NCI-H2196 (cell line): ENCODE measurements at regions not wholly inside any gene's neighbourhood (a gene's known extent, or its start where the extent isn't known, plus 50 kb on each side); places are given as distances from the start of the nearest gene placed in this dataset.

Experiments used
- DNase-seq: peaks from one replicate; lab custom pipeline; 2025; ENCODE audit not compliant: unreplicated experiment; lab: John Stamatoyannopoulos, UW

- no peak for DNase-seq
Observed at GRCh38 chr18:61062258-61062657, 271.0 kb upstream of the CDH20 start.

DNA sequence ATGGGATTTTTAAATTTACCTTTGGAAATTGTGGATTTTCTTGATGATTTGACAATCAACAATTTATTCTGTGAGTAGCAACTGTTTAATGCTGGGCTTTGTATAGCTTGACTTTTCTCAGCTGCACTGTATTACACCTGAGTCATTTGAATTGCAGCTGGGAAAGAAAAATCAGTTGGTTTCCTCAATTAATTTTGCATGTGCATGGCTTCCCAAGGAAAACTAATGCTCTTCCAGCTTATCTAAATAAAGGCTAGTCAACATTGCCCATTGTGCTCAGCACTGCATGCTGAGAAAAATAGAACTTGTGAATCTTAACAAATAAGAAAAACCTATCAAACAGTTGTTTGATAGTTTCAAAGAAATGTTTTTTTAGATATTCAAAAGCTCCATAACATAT, 268.3 kb upstream of the CDH20 start:
- DNase-seq, result no peak

- no peak for DNase-seq
Observed at GRCh38 chr18:61076986-61077385, 256.2 kb upstream of the CDH20 start.

DNA sequence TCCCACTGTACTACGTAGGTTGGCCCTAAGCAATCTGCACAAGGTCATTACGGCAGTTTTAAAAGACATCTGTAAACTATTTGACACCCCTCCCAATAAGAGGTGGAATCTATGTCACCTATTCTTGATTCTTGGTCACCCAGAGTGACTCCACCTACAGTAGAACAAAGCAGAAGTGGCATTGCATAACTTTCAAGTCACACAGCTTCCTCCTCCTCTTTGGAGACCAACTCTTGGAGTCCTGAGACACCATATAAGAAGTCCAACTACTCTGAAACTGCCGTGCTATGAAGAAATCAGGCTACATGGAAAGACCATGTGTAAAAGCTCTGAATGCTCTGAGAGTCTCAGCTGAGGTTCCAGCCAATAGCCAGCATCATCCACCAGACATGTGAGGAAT, 253.5 kb upstream of the CDH20 start:
- no peak for DNase-seq

DNA sequence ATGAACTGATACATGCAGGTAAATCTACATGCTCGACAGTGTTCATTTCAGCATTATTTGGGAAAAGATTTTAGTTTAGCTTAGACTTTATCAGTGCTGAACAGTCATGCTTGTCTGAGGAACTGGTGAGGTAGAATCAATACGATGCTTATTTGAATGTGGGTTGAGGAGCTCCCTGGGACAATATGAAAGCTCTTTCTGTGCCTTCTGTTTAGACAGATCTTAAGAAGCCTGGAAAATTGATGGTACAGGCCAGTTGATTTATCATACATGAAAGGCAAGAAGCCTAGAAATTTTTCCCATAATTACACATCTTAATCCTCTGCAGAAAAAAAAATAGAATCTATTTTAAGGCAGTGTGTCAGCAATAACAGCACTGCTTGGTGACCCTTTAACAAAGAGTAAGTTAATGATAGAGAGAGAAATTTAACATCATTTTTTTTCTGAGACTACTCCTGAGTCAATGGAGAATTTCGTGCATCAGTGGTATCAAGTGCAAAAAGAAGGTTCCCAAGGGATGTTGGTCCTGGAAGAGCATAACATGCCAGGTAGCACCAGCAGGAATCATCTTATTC, 252.2 kb upstream of the CDH20 start:
- DNase-seq, result no peak

DNA sequence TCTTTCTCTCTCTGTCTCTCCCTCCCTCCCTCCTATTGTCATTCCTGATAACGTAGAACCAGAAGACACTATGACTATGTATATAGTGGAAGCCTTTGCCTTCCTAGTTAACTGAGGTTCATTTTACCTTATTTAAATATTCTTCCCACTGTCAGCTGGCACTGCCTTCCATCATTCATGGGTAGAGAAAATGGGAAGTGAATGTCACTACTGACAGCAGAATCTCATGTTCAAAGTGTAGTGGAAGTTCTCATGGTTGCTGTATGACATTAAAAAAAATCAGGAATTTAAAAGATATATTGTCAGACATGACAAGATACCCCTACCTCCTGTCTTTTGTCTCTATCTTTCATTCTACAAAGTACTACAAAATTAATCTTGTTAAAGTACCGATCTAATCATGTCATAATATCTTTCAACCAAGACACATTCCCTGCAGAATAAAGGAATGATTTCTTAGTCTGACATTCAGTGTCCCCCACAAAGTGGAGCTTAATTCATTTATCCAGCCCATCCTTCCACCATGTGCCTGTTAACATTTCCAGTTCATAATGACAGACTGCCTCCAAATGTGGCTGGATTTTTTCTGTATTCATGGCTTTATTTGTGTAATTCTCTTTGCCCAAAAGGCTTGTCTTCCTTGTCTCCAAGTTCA, 250.1 kb upstream of the CDH20 start:
- DNase-seq, result no peak

- no peak for DNase-seq
Observed at GRCh38 chr18:61085036-61085435, 248.2 kb upstream of the CDH20 start.

DNA sequence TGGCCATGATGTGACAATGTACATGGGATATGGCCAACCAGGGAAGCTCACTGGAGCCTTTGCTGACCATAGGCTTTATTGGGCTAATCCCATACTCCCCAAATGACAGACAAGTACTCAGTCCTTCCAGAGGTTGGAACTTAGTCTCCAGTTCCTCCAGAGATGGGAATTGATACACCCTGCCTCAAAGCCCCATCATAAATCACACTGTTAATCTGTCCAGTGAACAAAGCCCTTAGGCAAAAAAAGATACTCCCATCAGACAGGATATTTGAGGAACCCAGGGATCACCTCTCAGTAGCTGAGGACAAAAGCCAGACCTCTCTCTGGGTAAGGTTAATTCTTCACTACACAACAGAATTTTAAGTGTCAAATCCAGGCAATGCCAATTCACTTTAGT, 247.5 kb upstream of the CDH20 start:
- no peak for DNase-seq

GRCh38 chr18:61086657-61087056, 246.6 kb upstream of the CDH20 start:
- DNase-seq, result no peak

GRCh38 chr18:61091379-61091778, 241.9 kb upstream of the CDH20 start:
- DNase-seq, result no peak

GRCh38 chr18:61093965-61094364, 239.3 kb upstream of the CDH20 start:
- DNase-seq, result no peak

GRCh38 chr18:61096226-61096625, 237.0 kb upstream of the CDH20 start:
- DNase-seq, result no peak

- no peak for DNase-seq
Observed at GRCh38 chr18:61107113-61107512, 226.1 kb upstream of the CDH20 start.

DNA sequence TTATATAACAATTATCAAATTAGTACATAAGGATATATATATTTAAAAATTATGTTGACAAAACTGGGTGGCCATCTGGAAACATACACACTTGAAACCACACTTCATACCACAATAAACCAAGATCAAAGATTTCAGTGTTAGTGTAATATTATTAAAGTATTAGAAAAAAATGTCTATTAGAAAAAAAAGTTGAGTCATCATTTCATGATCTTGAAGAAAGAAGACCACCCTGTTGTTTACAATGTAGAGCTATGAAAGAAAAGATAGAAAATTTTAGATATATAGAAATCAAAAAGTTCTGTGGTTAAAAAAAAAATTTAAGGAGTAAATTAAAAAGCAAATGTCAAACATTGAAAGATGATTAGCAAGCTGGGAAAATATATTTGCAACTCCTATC, 224.5 kb upstream of the CDH20 start:
- no peak for DNase-seq

- DNase-seq, result no peak
Observed at GRCh38 chr18:61123309-61123708, 209.9 kb upstream of the CDH20 start.

DNA sequence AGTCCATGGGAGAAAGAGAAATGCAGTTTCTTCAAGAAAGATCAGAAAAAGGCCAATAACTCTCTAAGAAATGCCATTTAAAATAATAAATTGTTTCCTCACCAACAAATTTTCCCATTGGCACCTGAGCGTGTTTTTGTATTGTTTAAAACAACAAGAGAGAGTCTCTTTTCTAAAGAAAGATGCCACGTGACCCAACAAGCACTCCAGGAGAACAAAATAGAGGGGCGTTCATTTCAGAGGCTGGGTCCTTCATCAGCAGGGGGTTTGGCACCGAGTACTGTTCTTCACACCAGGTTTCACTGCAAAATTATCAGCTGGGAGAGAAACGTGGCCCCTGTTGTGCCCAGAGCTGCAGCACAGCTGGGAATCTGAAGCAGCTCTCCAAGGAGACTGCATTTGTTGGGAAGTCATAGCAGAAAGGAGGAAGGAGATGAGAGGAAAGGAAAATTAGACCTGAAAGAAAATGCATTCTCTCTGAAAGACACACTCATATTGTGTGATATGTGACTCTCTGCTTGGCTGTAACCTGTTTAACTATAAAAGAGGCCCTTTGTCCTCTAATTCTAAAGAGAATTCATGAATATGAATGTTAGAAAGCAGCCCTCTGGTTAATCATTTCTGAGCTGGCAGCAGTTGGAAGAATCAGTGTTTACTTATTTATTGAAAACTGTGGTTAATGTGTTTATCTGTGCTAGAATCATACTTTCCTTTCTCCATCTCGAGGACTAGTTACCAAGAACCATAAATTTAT, 205.3 kb upstream of the CDH20 start:
- DNase-seq, result no peak

- no peak for DNase-seq
Observed at GRCh38 chr18:61129001-61129400, 204.2 kb upstream of the CDH20 start.

GRCh38 chr18:61132031-61132430, 201.2 kb upstream of the CDH20 start:
- DNase-seq, result no peak

DNA sequence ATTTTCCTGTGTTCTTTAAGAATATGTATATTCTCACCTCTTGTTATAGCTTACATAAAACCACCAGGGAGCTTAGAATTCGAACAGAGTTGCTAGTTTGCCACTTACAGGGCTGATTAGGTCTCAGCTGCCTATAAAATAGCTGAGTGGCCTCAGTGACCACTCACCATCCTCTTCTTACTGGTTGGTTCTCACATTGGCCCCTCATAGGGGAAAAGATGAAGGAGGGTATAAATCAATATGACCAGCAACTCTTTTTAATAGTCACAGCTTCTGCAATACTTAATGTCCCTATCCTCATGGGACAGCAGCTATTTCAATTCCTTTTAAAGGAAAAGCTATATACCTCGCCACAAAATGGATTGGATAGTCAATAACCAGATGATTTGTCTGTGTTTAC, 199.4 kb upstream of the CDH20 start:
- no peak for DNase-seq

DNA sequence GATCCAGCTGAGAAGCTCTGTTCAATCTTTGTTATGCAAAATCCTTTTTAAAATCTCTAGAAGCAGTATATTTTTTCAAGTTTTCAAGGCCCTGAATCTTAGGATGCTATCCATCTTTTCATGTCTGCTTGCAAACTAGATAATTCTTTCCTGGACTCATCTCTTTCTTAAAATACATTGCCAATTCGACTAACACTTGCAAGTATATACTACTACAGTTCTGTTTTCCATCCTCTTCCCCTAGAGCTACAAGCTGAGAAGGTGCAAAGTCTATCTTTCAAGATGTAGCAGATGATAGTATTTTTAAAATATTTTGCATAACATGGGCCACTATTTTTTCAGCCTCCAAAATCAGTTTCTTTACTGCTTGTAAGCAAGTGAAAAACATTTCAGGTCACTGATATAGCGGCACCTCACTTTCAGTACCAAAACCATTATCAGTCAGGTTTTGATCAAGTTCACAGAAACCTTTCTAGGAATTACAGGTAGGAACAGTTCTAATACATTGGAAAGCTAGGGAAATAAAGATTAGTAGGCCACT, 196.4 kb upstream of the CDH20 start:
- DNase-seq, result no peak

GRCh38 chr18:61141691-61142090, 191.5 kb upstream of the CDH20 start:
- DNase-seq, result no peak

DNA sequence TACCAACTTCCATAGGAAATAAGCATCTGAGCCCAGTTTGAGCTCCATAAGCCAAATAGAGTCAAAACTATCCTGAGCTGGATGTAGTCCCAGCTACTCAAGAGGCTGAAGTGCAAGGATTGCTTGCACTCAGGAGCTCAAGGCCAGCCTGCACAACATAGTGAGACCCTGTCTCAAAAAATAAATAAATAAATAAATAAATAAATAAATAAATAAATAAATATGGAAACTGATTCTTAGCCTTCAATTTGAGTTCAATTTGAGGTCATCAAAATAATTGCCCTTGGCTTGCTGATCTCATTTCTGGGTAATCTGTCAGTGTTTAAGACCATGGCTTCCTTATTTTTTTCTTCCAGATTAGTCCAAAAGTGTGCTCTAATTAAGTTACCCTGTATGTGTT, 184.9 kb upstream of the CDH20 start:
- no peak for DNase-seq
